Endothelial cell of umbilical vein (primary cell): ENCODE measurements at regions not wholly inside any gene's neighbourhood (a gene's known extent, or its start where the extent isn't known, plus 50 kb on each side); places are given as distances from the start of the nearest gene placed in this dataset.

Experiments
- BruUV-seq: library from RNA; stranded (reverse); fragments of 400-500 nt; replicated peaks from 2 replicates; lab custom pipeline; 2021; lab: Mats Ljungman, UMichigan
- CTCF ChIA-PET: fragments of 300-600, 350-600 bp; sonication (Branson Sonifier 250); formaldehyde crosslinking; loops from one replicate; lab custom pipeline; 2021; ENCODE audit warnings: antibody characterized with exemption, inconsistent platforms; lab: Charles Lee
- POLR2A ChIA-PET: fragments of 300-600, 350-600 bp; sonication (Branson Sonifier 250); formaldehyde crosslinking; loops from one replicate; lab custom pipeline; 2021; ENCODE audit warnings: antibody characterized with exemption, inconsistent platforms; lab: Charles Lee
- DNase-seq: peaks from one replicate; pipeline ENCODE4 v3.0.0-alpha.2; 2011; ENCODE audit warnings: low read depth, low spot score
- FAIRE-seq: peaks from 2 replicates; lab custom pipeline; 2011; peaks lifted over from hg19 to GRCh38; lab: Jason Lieb, UNC
- H2AFZ ChIP-seq: 2 replicates; pipeline ENCODE4 v1.6.0; 2012; ENCODE audit warnings: low read depth, low read length, control low read depth, inconsistent platforms
- H3K27ac ChIP-seq: 2 replicates; pipeline ENCODE4 v1.5.1; 2011; ENCODE audit warnings: low read depth, mild to moderate bottlenecking, control low read depth, low read length, moderate library complexity; ENCODE audit not compliant: insufficient read depth
- H3K27me3 ChIP-seq, 2 experiments: 2 replicates each; pipeline versions ENCODE4 v1.6.0 to v1.6.1; 2011; ENCODE audit warnings: low read length in 2 of 2, mixed read lengths in 1 of 2; ENCODE audit not compliant: control insufficient read depth in 2 of 2, insufficient read depth in 2 of 2
- H3K36me3 ChIP-seq, 2 experiments: 2 replicates in 1 of 2; 3 replicates in 1 of 2; pipeline ENCODE4 v1.5.1; 2011; ENCODE audit warnings: low read length in 2 of 2, mild to moderate bottlenecking in 1 of 2, moderate library complexity in 1 of 2; ENCODE audit not compliant: control insufficient read depth in 2 of 2, insufficient read depth in 2 of 2; ENCODE audit errors: extremely low read depth in 1 of 2
- H3K4me1 ChIP-seq: 3 replicates; pipeline ENCODE4 v1.5.1; 2011; ENCODE audit warnings: mild to moderate bottlenecking, low read length; ENCODE audit not compliant: control insufficient read depth, insufficient read depth; ENCODE audit errors: extremely low read depth
- H3K4me2 ChIP-seq: 2 replicates; pipeline ENCODE4 v1.6.1; 2011; ENCODE audit warnings: low read length, control low read depth, mixed read lengths; ENCODE audit not compliant: insufficient read depth
- H3K4me3 ChIP-seq, 3 experiments: fragments of 200-600 bp in 1 of 3; sonication (generic), shearing (Covaris generic) in 1 of 3; replicated peaks in 1 of 3; 2 replicates each; pipeline ENCODE4 v1.5.1; 2011 to 2016; ENCODE audit warnings: control low read depth in 3 of 3, low read length in 3 of 3, mild to moderate bottlenecking in 2 of 3, inconsistent platforms in 1 of 3, low read depth in 1 of 3, moderate library complexity in 1 of 3; ENCODE audit not compliant: insufficient read depth in 1 of 3
- H3K79me2 ChIP-seq: 2 replicates; pipeline ENCODE4 v1.6.0; 2012; ENCODE audit warnings: low read length, inconsistent platforms; ENCODE audit not compliant: control insufficient read depth, insufficient read depth
- H3K9ac ChIP-seq: replicated peaks from 2 replicates; pipeline ENCODE3; 2011; ENCODE audit warnings: low read length, control low read depth; ENCODE audit not compliant: insufficient read depth; ENCODE audit errors: extremely low read depth
- H3K9me1 ChIP-seq: replicated peaks from 3 replicates; pipeline ENCODE4 v1.6.0; 2011; ENCODE audit warnings: mild to moderate bottlenecking, low read length; ENCODE audit not compliant: control insufficient read depth, insufficient read depth; ENCODE audit errors: extremely low read depth
- H3K9me3 ChIP-seq: replicated peaks from 2 replicates; pipeline ENCODE4 v1.5.1; 2012; ENCODE audit warnings: low read length, inconsistent platforms; ENCODE audit not compliant: control insufficient read depth, insufficient read depth
- H4K20me1 ChIP-seq: replicated peaks from 2 replicates; pipeline ENCODE3; 2011; ENCODE audit warnings: mild to moderate bottlenecking, low read length; ENCODE audit not compliant: control insufficient read depth, insufficient read depth; ENCODE audit errors: extremely low read depth
- CTCF ChIP-seq, 2 donors: IDR thresholded peaks; 1 replicate in 1 of 2; 2 replicates in 1 of 2; pipeline ENCODE4 v1.5.1; 2011; ENCODE audit warnings: low read length in 2 of 2, mild to moderate bottlenecking in 2 of 2, moderate library complexity in 2 of 2, control low read depth in 1 of 2, inconsistent platforms in 1 of 2, low read depth in 1 of 2; ENCODE audit not compliant: insufficient read depth in 1 of 2; ENCODE audit errors: extremely low read depth in 1 of 2
- EZH2 ChIP-seq: IDR thresholded peaks from 2 replicates; pipeline ENCODE4 v1.6.1; 2012; ENCODE audit warnings: borderline replicate concordance, low read depth, mild to moderate bottlenecking, moderate library complexity, low read length, inconsistent platforms; ENCODE audit not compliant: severe bottlenecking
- FOS ChIP-seq: IDR thresholded peaks from 2 replicates; pipeline ENCODE4 v1.6.1; 2011; ENCODE audit warnings: mild to moderate bottlenecking, low read length, moderate library complexity, borderline replicate concordance; ENCODE audit not compliant: insufficient read depth
- GATA2 ChIP-seq: IDR thresholded peaks from 2 replicates; pipeline ENCODE4 v1.7.0; 2011; ENCODE audit warnings: low read depth, mild to moderate bottlenecking, moderate library complexity, mixed read lengths, low read length; ENCODE audit not compliant: insufficient read length, insufficient read depth
- JUN ChIP-seq: IDR thresholded peaks from 2 replicates; pipeline ENCODE4 v1.6.1; 2011; ENCODE audit warnings: borderline replicate concordance, low read depth; ENCODE audit not compliant: insufficient read length, insufficient read depth
- MAX ChIP-seq: IDR thresholded peaks from 2 replicates; pipeline ENCODE4 v1.6.1; 2011; ENCODE audit not compliant: insufficient read depth, insufficient read length
- MYC ChIP-seq: IDR thresholded peaks from one replicate; pipeline ENCODE4 v1.6.1; 2011; ENCODE audit warnings: mild to moderate bottlenecking, low read depth, low read length
- POLR2A ChIP-seq: IDR thresholded peaks from 2 replicates; pipeline ENCODE4 v1.6.1; 2012; ENCODE audit warnings: low read depth, mild to moderate bottlenecking, control low read depth, low read length
- POLR2AphosphoS5 ChIP-seq: IDR thresholded peaks from 2 replicates; pipeline ENCODE4 v1.6.1; 2012; ENCODE audit warnings: low read depth, mild to moderate bottlenecking, control low read depth, low read length, moderate library complexity; ENCODE audit not compliant: insufficient read depth
- dilution Hi-C: fragments of 300-500 bp; cut with MboI; formaldehyde crosslinking; loops from one replicate; pipeline ENCODE4 v1.15.0; 2019; ENCODE audit warnings: low sequenced_read_pairs; ENCODE audit not compliant: extremely low pct_ligation_motif_present
- intact Hi-C: fragments of 100-400 bp; cut with micrococcal nuclease; formaldehyde crosslinking; loops from one replicate; pipeline ENCODE4 v1.10.0; 2022

- Histone ChIP-seq H3K79me2 (no peaks in the 10 kb centered on the region), H2AFZ (no peak overlapping the region), H3K36me3 (no peaks in the 10 kb centered on the region), H3K27ac (no peak overlapping the region), H3K4me3 (no peak overlapping the region), H3K4me1 (no peaks in the 10 kb centered on the region), H4K20me1 (no peaks in the 10 kb centered on the region), H3K27me3 (peaks cover 0 to 7% of the 10 kb centered on the region in 2 experiments), H3K9me1 (no peaks in the 10 kb centered on the region), H3K4me2 (no peak overlapping the region), H3K9me3 (no peaks in the 10 kb centered on the region), H3K9ac (no peak overlapping the region)
- POLR2A ChIA-PET: no interaction called here
- TF ChIP-seq FOS (no peak), MYC (no peak), POLR2AphosphoS5 (no peak), POLR2A (no peak), MAX (no peak), CTCF (IDR thresholded peaks at IDR 0.05; ENCODE audit: extremely low read depth in 1 of 2, insufficient read depth in 1 of 2, low read depth in 1 of 2, low read length in 2 of 2) (no peak), EZH2 (no peak), GATA2 (no peak), JUN (no peak)
- dilution Hi-C loops: no loop called here
- DNase-seq (peak; percentile 7), FAIRE-seq (no peak)
- CTCF ChIA-PET: interaction anchor here (0.8 to 1.6 kb wide), 3 partner anchors 12 to 158 kb away, joined by 3 to 4 read pairs (median 3); no protein-coding TSS in a partner anchor
- no TSS peak for BruUV-seq
- intact Hi-C loops: no loop called here
These were observed 213.7 kb downstream of the TSN start for GRCh38 chr2:121969166-121969565.
